Amniotic stem cell (primary cell): ENCODE measurements at regions not wholly inside any gene's neighbourhood (a gene's known extent, or its start where the extent isn't known, plus 50 kb on each side); places are given as distances from the start of the nearest gene placed in this dataset.
"Not testable (repeated sequence)": the region's sequence is repeated elsewhere in the genome, so short reads cannot be mapped to it uniquely, and the experiment has no call there.

ENCODE experiments used
- DNase-seq: peaks from one replicate; lab custom pipeline; 2025; lab: John Stamatoyannopoulos, UW

DNA sequence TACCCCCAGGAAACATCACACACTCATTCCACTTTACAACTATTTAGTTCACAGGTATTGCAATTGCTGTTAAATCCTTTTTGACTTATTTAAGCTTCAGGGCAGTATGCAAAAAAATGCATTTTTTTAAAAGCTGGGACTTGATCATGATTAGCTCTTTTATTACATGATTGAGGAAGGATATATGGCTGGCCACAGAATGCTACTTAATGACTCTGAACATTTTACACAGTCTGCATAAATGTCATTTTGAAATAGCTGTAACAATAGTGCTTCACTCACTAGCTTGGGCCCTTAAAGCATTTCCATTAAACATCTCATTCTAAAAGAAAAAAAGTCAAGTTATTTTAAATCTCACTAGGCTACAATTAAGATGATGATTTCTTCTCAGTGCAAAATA is 429.7 kb downstream of the FRK start:
- no peak for DNase-seq

DNA sequence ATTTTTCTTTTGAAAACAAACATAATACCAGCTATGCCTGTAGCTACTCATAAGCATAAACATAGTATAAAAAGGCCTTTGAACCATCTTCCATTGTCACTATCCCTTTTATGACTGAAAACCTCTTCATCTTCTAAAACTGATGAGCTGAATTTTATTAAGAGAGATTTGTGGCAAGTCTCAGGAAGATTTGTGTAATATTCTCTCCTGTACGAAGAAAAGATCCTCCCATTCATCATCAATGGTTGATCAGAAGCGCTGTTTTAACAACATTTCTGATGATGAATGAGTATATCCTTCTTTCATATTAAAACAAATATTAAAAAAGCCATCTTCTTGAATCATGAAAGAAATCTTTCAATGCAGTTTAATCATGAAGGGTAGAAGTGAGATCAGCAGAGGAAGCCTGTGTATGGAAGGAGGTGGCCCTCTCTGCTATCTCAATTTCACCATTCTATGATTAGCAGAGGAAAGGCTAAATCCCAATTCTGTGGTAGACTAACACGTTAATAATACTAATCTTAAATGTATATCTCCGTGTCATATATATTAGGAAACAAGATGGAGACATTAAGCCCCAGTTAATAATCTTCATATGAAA is 430.2 kb downstream of the FRK start:
- DNase-seq = no peak

DNA sequence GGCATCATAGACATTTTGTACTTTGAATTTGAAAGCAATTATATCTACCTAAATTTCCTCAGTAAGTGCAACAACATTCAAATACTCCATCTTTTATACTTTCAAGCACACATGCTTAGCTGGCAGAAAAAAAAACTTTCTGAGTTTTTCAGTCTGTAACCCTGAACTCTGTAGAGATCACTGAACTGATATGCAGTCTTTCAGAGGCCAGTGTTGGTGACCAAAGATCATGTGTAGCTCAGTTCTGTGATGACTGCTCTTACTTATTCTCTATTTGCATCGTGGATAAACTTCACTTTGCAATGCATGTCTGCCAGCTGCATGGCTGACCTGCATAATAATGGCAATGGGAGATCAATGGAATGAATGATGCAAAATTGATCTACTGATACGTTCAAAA is 431.3 kb downstream of the FRK start:
- DNase-seq = no peak

DNA sequence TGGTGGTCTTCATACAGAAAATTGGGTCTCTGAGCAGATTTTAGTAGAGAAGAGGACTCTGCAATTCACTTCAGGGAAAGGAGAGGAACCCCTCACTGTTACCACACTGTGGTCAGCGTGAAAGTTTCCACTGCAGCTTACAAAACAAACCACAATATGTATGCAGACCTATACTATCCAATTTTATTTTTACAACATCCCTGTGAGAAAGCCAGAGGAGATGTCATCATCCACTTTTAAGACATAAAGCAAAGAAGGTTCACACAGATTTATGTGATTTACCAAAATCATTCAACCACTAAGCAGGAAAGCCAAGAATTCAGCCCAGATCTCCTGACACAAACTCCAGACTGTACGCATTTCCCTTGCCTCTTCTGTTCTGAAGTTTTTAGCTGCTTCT is 442.4 kb downstream of the FRK start:
- DNase-seq = no peak

DNA sequence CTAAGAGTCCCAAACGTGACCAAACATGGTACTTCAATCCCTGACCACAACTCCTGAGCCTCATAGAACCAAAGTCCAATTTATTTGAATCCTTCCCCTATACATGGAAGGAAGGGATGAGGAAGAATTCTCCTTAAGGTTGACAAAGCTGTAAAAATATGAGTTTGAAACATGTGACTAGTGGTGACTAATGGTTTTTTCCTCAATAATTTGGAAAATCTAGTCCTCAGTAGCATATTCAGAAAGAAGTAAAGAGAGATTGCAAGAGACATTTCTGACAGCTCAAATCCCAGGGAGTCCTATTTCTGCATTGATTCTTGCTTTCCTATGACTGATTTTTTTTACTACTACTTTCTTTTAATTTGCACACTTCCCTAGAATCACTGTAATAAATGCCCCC is 443.7 kb downstream of the FRK start:
- no peak for DNase-seq

DNA sequence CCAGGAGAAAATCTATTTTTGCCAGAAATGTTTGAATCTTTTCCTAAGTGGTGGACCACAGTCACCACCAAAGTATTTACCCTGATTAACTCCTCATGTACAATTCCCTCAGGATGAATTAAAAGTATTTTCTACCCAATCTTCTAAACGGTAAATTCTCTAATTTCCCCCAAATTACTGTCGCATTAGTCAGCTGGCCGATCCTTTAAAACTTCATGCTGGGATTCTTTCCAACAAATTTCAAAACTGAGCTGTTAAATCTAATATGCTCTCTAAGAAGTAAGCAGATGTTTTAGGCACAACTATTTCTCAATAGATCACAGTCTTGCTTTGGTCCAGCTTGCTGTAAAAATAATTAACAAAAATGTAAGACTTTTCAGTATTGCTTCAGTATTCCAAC is 447.2 kb downstream of the FRK start:
- peak; percentile 60 for DNase-seq

DNA sequence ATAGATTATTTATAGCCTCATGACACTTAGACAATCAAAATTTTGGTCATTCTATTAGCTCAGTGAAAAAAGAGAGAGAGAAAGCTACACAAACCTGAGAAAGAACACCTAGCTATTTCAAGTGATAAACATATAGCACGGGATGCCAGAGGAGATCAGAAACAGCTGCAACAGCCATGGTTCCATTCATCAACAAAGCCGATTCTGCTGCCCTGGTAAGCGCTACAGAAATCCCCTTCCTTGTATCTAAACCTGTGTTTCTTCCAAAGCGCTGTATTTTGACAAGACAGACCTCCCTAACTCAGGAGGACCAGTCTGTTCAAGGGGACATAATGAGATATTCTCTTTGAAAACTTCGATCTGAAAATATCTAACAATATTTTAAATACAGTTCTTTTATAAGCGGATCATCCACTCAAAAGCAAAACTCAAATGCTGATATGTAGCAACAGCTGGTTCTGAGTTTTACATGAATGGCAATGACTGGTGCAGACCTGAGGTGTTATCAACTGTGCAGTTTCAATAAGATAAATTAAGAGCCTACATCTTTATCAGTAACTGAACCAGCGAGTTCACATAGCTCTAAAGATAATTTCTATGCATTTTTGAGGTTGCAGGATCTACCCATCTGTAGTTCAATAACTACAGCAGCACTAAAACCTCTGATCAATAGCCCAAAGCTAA is 447.8 kb downstream of the FRK start:
- no peak for DNase-seq

DNA sequence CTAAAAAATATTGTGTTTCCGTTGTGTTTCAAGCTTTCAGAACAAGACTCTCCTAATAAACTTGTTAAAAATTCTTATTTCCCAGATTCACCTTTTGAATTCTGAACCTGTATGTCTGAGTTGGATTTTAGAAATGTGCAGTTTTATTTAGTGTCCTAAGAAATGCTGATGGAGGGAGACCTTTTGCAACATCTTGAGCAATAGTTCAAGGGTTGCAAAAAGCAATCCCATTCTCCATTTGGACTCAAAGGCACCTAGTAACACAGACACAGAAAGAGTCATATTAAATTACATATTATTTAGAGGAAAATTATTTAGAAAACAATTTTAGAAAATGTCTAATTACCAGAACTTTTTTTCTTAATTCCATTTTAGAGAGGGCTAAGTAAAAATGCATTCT is 448.5 kb downstream of the FRK start:
- DNase-seq = no peak

DNA sequence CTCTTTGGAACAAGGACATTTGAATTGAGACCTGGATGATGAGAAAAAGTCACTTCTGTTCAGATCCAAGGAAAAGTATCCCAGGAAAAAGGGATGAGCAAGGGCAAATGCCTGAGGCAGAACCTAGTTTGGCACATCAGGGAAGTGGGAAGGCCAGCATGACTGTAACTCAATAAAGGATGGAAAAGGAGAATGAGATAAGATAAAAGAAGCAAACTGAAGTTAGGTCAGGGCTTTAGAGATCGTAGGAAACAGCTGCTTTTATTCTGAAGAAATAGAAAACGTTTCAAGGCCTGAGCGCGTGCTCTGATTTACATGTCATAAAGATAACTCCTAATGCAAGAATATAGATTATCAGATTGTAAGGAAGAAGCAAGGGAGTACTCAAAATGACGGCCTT is 450.0 kb downstream of the FRK start:
- no peak for DNase-seq

DNA sequence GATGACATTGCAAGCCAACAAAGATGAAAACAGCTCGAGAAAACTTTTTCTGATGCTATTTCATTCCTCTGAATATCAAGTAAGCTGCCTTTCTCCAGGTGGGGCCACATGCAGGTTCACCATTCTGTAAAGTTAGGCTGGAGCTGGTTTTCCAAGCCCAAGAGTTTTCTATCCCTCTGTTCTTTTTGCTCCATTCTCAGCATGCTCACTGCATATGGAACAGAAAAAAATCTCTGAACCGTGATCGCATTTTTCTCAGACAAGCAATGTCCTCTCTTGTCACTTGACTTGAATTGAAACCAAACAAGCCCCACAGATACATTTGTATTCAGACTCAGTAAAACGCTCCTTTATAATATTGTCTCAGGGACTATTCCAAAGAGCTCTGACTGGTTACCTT is 451.6 kb downstream of the FRK start:
- DNase-seq = no peak

DNA sequence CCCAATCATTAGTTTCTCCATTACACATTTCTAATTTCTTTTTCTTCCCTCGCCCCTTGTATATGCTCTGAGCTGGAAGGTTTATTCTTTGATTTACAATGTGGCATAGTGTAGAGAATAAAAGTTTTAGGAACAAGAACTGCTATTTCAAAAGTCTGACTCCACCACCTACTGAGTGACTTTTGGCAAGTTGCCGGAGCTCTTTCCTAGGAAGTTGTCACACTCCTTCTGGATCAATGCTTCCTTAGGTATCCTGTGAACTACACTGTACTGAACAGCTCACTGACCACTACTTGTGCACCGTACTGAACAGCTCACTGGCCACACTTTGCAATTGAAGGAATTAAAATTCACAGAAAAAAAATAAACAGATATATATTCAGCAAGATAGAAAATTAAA is 458.2 kb downstream of the FRK start:
- DNase-seq = no peak

DNA sequence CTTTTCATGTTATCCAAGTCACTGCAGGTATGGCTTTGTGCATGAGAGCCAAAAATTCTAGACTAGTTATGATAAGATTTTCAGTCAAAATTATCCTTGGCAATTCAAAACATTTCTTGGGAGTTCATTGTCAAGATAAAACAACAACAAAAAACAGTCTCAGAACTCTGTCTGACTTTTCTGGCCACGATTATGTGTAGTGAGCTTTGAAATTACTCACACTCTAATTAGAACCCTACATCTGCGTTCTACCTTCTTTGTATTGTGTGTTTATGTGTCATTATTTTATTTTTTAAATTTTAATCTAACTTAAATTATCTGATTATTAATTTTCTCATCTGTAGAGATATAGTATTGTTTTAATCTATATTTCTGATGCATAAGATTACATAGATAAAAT is 459.2 kb downstream of the FRK start:
- DNase-seq = no peak

DNA sequence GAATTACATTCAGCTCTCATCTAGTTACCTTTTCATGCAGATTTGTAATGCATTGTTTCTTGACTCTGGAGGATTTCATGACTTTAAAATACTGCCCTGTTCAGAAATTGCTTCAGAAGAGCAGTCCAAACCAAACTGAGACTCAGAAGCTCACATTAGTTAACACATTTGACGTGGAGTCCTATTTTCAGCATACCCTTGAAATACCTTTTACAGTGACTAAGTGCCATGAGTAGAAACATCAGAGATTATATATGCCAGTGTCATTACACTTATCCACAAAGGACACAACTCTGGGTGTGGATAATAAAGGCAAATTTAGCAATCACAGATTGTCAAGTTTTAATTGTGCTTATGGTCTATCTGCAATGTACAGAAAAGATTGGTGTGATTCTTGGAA is 459.6 kb downstream of the FRK start:
- DNase-seq = no peak

DNA sequence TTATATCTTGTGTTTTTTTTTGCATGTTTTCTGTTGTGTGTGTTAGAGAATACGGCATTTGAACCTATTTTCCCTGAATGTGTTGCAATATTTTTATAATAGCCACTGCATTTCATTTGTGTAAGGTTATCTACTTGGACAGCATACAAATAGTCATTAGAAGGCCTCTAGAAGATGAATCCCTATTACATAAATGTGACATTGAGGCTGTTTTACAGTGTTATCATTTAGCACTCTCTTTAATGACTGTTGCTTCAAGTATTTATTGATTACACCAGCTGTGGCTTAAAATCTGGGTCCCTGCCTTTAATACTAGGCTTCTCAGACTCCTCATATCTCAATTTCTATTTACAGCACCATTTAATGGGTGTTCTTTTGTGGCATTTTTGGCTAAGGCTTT is 465.8 kb downstream of the FRK start:
- DNase-seq = no peak

DNA sequence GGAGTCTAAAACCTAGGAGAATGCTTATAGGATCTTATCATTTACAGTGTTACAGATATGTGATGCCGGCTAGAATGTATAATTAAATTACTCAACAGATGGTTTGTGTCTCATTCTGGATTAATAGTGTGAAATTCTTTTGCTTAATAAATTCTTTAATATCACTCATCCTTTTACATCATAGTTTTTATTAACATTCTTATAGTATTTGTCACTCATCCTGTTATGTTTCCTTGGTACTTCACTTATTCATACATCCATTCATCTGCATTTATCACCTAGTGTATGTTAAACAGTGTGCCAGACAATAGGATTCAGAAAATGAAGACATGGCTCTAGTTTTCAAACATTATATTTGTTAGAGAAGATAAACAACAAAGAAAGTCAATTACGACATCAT is 468.7 kb downstream of the FRK start:
- no peak for DNase-seq

DNA sequence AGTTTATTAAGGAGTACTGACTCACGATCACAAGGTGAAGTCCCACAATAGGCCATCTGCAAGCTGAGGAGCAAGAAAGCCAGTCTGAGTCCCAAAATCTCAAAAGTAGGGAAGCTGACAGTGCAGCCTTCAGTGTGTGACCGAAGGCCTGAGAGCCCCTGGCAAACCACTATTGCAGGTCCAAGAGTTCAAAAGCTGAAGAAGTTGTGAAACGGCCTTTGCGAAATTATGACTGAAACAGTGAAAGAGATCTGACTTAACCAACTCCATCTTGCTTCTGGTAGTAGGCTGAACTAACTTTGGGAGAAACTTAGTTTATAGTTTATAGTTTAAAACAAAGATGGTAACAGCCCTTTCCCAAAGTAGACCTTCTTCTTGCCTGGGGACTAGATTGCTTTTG is 471.6 kb downstream of the FRK start:
- not testable (repeated sequence) for DNase-seq

DNA sequence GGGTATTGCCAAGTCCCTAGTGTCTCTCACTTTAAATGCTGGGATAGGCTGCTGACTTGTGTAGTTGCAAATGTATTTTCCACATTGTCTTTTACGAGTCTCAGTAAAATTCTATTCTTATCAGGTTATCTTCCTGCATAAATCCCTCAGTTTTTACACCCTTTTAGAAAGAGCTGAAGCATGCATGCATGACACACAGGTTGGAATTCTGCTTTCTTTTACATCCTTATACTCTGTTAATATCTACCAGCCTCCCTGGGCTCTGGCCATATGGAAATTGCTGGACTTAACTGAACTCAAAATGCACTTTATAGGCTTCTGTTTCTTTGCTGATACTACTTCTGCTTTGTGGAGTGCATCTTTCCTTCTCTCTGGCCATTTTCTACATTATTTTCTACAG is 477.4 kb downstream of the FRK start:
- DNase-seq = no peak

DNA sequence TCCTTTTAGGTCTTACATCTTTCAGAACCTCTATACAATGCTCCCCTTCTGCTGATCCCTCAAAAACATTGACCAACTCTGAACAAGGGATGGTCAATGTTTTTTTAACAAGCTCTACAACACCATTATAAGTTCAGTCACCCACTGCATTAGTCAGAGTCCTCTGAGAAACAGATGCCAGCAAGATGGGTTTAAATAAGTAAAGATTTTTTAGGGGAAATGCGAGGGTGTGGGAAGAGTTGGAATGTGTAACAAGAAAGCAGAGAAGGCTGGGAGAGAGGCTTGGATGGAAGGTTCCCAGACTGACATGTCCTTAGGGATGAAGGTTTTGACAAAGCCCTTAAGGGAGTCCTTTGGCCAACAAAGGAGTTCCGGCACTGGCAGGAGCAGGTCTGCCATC is 478.3 kb downstream of the FRK start:
- no peak for DNase-seq

DNA sequence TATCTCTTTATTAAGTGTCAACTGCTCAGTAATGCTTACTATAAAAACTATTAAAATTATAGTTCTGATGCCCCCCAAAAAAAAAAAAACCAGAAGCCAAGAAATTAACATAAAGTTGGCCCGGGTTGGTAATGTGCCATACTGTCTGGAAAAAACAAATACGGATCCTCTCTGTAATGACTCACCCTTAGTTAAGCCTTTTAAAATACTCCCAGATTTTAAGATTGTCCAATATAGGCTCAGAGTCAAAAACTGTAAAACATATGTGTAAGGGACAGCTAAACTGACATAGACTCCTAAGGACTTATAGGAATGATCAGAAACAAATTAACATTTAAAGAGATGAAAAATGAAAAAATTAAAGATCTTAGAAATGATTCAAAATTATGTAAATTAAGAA is 481.1 kb downstream of the FRK start:
- DNase-seq = not testable (repeated sequence)

DNA sequence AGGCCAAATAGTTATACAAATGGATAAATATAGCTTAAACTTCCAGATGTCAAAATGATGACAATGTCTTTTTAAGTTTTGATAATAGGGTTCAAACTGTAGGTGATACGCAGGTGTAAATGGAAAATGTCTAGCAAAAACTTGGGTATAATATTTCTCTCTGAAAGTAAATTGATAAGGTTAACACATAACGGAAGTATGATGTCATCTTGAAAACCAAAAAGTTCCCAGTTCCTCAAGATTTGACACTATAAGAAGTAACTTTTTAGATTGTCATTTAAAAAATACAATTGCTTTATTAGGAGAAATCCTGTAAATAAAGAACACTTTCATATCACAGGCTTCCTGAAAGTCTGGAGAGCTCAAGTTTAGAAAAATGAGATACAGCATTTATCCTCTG is 483.4 kb downstream of the FRK start:
- no peak for DNase-seq

DNA sequence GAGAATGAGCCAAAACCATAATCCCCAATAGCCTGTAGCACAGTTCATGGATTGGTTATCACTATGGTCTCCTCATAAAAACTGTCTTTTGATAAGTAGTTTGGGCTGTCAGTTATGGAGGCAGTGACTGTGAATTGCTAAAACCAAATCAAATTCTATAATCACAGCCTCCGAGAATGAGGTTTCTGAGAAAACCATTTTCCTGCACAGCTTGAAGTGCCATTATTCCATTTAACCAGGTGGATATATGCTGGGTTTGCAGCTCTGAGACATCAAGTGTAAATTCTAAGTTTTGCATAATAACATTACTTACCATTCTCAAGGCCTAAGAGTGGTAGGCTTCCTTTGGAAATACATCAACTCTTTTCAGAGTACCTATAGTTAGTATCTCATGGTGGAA is 485.4 kb downstream of the FRK start:
- DNase-seq = no peak

DNA sequence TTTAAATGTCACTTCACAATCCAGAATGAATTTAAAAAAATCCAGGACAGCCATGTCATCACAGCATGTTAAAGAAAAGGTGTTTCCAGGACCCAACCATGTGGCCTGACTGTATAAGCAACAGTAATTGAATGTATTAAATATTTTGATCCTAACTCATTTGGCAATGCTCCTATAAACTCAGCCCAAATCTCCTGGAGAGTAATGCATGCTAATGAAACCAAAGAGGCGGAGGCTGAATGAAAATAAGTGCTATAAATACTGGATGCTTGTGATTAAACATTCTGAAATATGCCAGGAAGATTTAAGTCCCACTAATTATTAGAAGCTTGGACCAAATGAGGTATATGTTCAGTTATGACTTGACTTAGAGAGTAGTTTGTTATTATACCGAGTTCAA is 486.8 kb downstream of the FRK start:
- no peak for DNase-seq

DNA sequence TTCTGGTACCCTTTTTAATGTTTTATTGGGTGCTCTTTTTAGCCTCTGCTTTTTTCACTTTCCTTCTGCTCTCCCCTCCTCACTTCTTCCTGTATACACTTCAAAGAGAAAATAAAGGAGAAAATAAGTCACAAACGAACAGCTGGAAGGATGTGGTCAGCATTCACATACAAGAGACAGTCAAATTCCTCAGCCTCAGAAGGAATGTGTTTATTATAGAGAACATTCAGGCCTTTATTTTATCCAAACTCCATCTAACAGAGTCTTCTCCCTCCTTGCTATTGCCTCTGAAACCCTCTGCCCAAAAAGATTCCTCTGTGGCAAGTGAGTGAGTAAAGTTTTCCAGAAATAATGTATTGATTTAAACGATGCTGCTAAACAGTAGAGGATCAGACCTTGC is 490.4 kb downstream of the FRK start:
- no peak for DNase-seq

DNA sequence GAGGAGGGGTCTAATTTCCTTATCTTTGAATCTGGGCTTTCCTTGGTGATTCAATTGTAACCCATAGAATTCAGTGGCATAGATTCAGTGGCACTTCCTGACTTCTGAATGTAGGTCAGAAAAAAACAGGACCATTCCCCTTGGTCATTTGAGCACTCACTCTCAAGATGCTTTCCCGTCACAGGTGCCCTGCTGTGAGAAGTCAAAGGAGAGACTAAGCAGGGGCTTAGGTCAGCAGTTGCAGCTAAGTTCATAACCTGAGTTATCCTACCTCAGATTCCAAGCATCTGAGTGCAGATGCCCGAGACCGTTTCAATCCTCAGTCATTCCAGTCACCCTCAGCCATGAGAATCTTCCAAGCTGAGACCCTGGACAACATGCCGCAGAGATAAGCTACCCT is 506.6 kb downstream of the FRK start:
- DNase-seq = no peak
